H9 (cell line): ENCODE measurements at regions not wholly inside any gene's neighbourhood (a gene's known extent, or its start where the extent isn't known, plus 50 kb on each side); places are given as distances from the start of the nearest gene placed in this dataset.

Experiments
- DNase-seq: peaks from one replicate; pipeline ENCODE4 v3.0.0-alpha.2; 2017
- H2AFZ ChIP-seq: one replicate; pipeline ENCODE4 v1.6.1; 2013; ENCODE audit warnings: mild to moderate bottlenecking, low read length, control low read depth, moderate library complexity
- H2AK5ac ChIP-seq: 2 replicates; pipeline ENCODE4 v1.6.1; 2013; ENCODE audit warnings: low read length, control low read depth, mixed read lengths; ENCODE audit not compliant: insufficient read length
- H2BK120ac ChIP-seq: one replicate; pipeline ENCODE4 v1.6.1; 2013; ENCODE audit warnings: low read depth, mild to moderate bottlenecking, low read length, control low read depth, inconsistent platforms; ENCODE audit not compliant: poor library complexity, severe bottlenecking
- H2BK12ac ChIP-seq: 2 replicates; pipeline ENCODE4 v1.6.1; 2013; ENCODE audit warnings: low read length, control low read depth, mixed read lengths, low read depth; ENCODE audit not compliant: insufficient read length
- H2BK15ac ChIP-seq: 2 replicates; pipeline ENCODE4 v1.6.1; 2013; ENCODE audit warnings: low read depth, low read length, control low read depth
- H2BK20ac ChIP-seq: one replicate; pipeline ENCODE4 v1.6.1; 2013; ENCODE audit warnings: low read depth, mild to moderate bottlenecking, low read length, control low read depth, inconsistent platforms; ENCODE audit not compliant: poor library complexity, severe bottlenecking
- H2BK5ac ChIP-seq: 2 replicates; pipeline ENCODE4 v1.6.1; 2013; ENCODE audit warnings: low read length, control low read depth, mixed read lengths; ENCODE audit not compliant: insufficient read length
- H3K14ac ChIP-seq: 2 replicates; pipeline ENCODE4 v1.6.1; 2013; ENCODE audit warnings: low read length, control low read depth; ENCODE audit not compliant: insufficient read depth
- H3K18ac ChIP-seq: 2 replicates; pipeline ENCODE4 v1.6.1; 2013; ENCODE audit warnings: low read depth, mild to moderate bottlenecking, mixed read lengths, low read length, control low read depth; ENCODE audit not compliant: insufficient read length
- H3K23ac ChIP-seq: 2 replicates; pipeline ENCODE4 v1.6.1; 2013; ENCODE audit warnings: low read length, control low read depth, mixed read lengths, low read depth; ENCODE audit not compliant: insufficient read length
- H3K23me2 ChIP-seq: 2 replicates; pipeline ENCODE4 v1.6.1; 2013; ENCODE audit warnings: low read depth, mild to moderate bottlenecking, mixed read lengths, low read length, control low read depth; ENCODE audit not compliant: insufficient read length, poor library complexity, severe bottlenecking
- H3K27ac ChIP-seq: 2 replicates; pipeline ENCODE4 v1.5.1; 2013; ENCODE audit warnings: low read length, control low read depth, mixed read lengths, low read depth; ENCODE audit not compliant: insufficient read length
- H3K27me3 ChIP-seq: 2 replicates; pipeline ENCODE4 v1.6.1; 2013; ENCODE audit warnings: low read length, control low read depth, inconsistent platforms; ENCODE audit not compliant: insufficient read depth
- H3K4ac ChIP-seq: 2 replicates; pipeline ENCODE4 v1.6.1; 2013; ENCODE audit warnings: low read depth, mild to moderate bottlenecking, control low read depth, inconsistent platforms, low read length, moderate library complexity
- H3K4me1 ChIP-seq: 2 replicates; pipeline ENCODE4 v1.6.1; 2013; ENCODE audit warnings: low read length, control low read depth, inconsistent platforms; ENCODE audit not compliant: insufficient read depth
- H3K4me2 ChIP-seq: 2 replicates; pipeline ENCODE4 v1.6.1; 2013; ENCODE audit warnings: low read length, control low read depth, mixed read lengths; ENCODE audit not compliant: insufficient read length, insufficient read depth
- H3K56ac ChIP-seq: 2 replicates; pipeline ENCODE4 v1.6.1; 2013; ENCODE audit warnings: low read depth, mild to moderate bottlenecking, mixed read lengths, low read length, control low read depth; ENCODE audit not compliant: insufficient read length
- H3K79me1 ChIP-seq: 2 replicates; pipeline ENCODE4 v1.6.1; 2013; ENCODE audit warnings: low read depth, mild to moderate bottlenecking, moderate library complexity, low read length, control low read depth, inconsistent platforms; ENCODE audit not compliant: insufficient read depth, poor library complexity, severe bottlenecking
- H3K79me2 ChIP-seq: 2 replicates; pipeline ENCODE4 v1.6.1; 2013; ENCODE audit warnings: low read length, control low read depth, inconsistent platforms; ENCODE audit not compliant: insufficient read depth
- H3K9ac ChIP-seq: 2 replicates; pipeline ENCODE4 v1.6.1; 2013; ENCODE audit warnings: low read length, control low read depth, mixed read lengths; ENCODE audit not compliant: insufficient read length; ENCODE audit errors: extremely low read depth
- H3K9me3 ChIP-seq: one replicate; pipeline ENCODE4 v1.6.1; 2013; ENCODE audit warnings: low read depth, low read length, inconsistent platforms; ENCODE audit not compliant: control insufficient read depth
- H3T11ph ChIP-seq: one replicate; pipeline ENCODE4 v1.6.1; 2013; ENCODE audit warnings: mild to moderate bottlenecking, low read length, control low read depth, inconsistent platforms
- H4K20me1 ChIP-seq: one replicate; pipeline ENCODE4 v1.6.1; 2013; ENCODE audit not compliant: control insufficient read depth, insufficient read length, insufficient read depth
- H4K5ac ChIP-seq: 2 replicates; pipeline ENCODE4 v1.6.1; 2013; ENCODE audit warnings: low read depth, mild to moderate bottlenecking, mixed read lengths, low read length, control low read depth; ENCODE audit not compliant: insufficient read length
- H4K8ac ChIP-seq: replicated peaks from 2 replicates; pipeline ENCODE4 v1.6.1; 2013; ENCODE audit warnings: low read length, control low read depth, mixed read lengths, low read depth; ENCODE audit not compliant: insufficient read length
- H4K91ac ChIP-seq: 2 replicates; pipeline ENCODE4 v1.6.1; 2013; ENCODE audit warnings: low read depth, mild to moderate bottlenecking, moderate library complexity, mixed read lengths, low read length, control low read depth; ENCODE audit not compliant: insufficient read length
- H3K27ac Mint-ChIP-seq, 3 experiments: 2 replicates in 2 of 3; 3 replicates in 1 of 3; pipeline ENCODE4 v1.8.0; 2020 to 2021; ENCODE audit warnings: mixed read lengths in 3 of 3, mild to moderate bottlenecking in 1 of 3, moderate library complexity in 1 of 3
- H3K27me3 Mint-ChIP-seq: 2 replicates; pipeline ENCODE4 v1.8.0; 2021; ENCODE audit warnings: low read depth, mild to moderate bottlenecking, moderate library complexity, mixed read lengths
- H3K36me3 Mint-ChIP-seq, 3 experiments: 2 replicates in 2 of 3; 3 replicates in 1 of 3; pipeline ENCODE4 v1.8.0; 2020 to 2021; ENCODE audit warnings: low read depth in 3 of 3, mixed read lengths in 3 of 3; ENCODE audit not compliant: insufficient read depth in 1 of 3
- H3K4me1 Mint-ChIP-seq, 2 experiments: 2 replicates each; pipeline ENCODE4 v1.8.0; 2020; ENCODE audit warnings: mixed read lengths in 2 of 2
- H3K4me3 Mint-ChIP-seq, 2 experiments: 2 replicates in 1 of 2; 3 replicates in 1 of 2; pipeline ENCODE4 v1.8.0; 2020 to 2021; ENCODE audit warnings: mild to moderate bottlenecking in 2 of 2, mixed read lengths in 2 of 2, moderate library complexity in 1 of 2
- H3K9me3 Mint-ChIP-seq, 2 experiments: 2 replicates in 1 of 2; 3 replicates in 1 of 2; pipeline ENCODE4 v1.8.0; 2020; ENCODE audit warnings: mild to moderate bottlenecking in 2 of 2, mixed read lengths in 2 of 2, moderate library complexity in 1 of 2
- WGBS: extraction: QIAGEN DNeasy Blood & Tissue Kit; methylation state at CpG from one replicate; pipeline ENCODE4 v1.1.7; 2013; ENCODE audit warnings: missing lambda C conversion rate, low lambda C conversion rate, mixed read lengths; ENCODE audit not compliant: insufficient read length; ENCODE audit errors: extremely low coverage; 5-methylcytosine and 5-hydroxymethylcytosine counted together
- TF ChIP-seq, protein P1 (sequence below): fragments of 200-600 bp; sonication (generic); conservative IDR thresholded peaks from 3 replicates; pipeline ENCODE4 v1.8.0; 2021; ENCODE audit warnings: antibody characterized with exemption, mild to moderate bottlenecking

DNA sequence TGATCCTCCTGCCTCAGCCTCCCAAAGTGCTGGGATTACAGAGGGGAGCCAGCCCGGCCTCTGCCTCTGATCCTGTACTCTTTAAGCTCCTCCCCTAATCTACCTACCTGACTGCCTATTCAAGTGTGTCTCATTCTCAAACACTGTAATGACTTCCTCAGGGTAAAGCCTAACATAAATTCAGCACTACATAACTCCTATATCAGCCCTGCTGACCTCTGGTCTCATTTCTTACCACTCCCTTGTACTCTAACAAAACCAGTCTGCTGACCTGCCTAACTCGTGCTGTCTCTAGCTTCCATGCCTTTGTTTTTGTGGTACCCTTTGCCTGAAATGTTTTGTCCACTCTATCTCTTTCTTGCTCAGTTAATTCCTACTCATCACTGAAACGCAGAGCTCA is 172.1 kb upstream of the IL12A start:
- H3K9me3 Mint-ChIP-seq, result no peaks in the 10 kb centered on the region

More for the DNA sequence above, 172.1 kb upstream of the IL12A start:
- Histone ChIP-seq H3K18ac (no peak overlapping the region), H3K9me3 (no peaks in the 10 kb centered on the region), H3K4me2 (no peak overlapping the region), H2AK5ac (no peak overlapping the region), H4K8ac (no peak overlapping the region), H4K5ac (no peak overlapping the region), H3K27ac (no peak overlapping the region), H3K4ac (no peak overlapping the region), H4K20me1 (no peaks in the 10 kb centered on the region), H3K27me3 (no peaks in the 10 kb centered on the region), H2BK20ac (no peak overlapping the region), H4K91ac (no peak overlapping the region), H3K79me2 (no peaks in the 10 kb centered on the region), H3K9ac (no peak overlapping the region), H2AFZ (no peak overlapping the region), H3K79me1 (no peaks in the 10 kb centered on the region), H3K23me2 (no peaks in the 10 kb centered on the region), H3K23ac (no peak overlapping the region), H3K4me1 (peaks cover 6% of the 10 kb centered on the region; the same call in 1 of the 2 replicates), H2BK5ac (no peak overlapping the region), H2BK120ac (no peak overlapping the region), H3K56ac (no peak overlapping the region), H3K14ac (no peak overlapping the region), H2BK15ac (no peak overlapping the region), H3T11ph (no peak overlapping the region), H2BK12ac (no peak overlapping the region)
- H3K4me3 Mint-ChIP-seq, result no peak overlapping the region
- H3K27me3 Mint-ChIP-seq, result no peaks in the 10 kb centered on the region
- WGBS, result no CpG with 5 or more reads among the region's 3 CpGs
- TF ChIP-seq, protein P1, sequence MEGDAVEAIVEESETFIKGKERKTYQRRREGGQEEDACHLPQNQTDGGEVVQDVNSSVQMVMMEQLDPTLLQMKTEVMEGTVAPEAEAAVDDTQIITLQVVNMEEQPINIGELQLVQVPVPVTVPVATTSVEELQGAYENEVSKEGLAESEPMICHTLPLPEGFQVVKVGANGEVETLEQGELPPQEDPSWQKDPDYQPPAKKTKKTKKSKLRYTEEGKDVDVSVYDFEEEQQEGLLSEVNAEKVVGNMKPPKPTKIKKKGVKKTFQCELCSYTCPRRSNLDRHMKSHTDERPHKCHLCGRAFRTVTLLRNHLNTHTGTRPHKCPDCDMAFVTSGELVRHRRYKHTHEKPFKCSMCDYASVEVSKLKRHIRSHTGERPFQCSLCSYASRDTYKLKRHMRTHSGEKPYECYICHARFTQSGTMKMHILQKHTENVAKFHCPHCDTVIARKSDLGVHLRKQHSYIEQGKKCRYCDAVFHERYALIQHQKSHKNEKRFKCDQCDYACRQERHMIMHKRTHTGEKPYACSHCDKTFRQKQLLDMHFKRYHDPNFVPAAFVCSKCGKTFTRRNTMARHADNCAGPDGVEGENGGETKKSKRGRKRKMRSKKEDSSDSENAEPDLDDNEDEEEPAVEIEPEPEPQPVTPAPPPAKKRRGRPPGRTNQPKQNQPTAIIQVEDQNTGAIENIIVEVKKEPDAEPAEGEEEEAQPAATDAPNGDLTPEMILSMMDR, result no peak
- H3K36me3 Mint-ChIP-seq, result no peaks in the 10 kb centered on the region
- no peak for DNase-seq
- H3K27ac Mint-ChIP-seq, result no peak overlapping the region
- H3K4me1 Mint-ChIP-seq, result peaks cover 14 to 16% of the 10 kb centered on the region in 2 experiments
